IMR-90 (cell line): ENCODE measurements at regions not wholly inside any gene's neighbourhood (a gene's known extent, or its start where the extent isn't known, plus 50 kb on each side); places are given as distances from the start of the nearest gene placed in this dataset.

ENCODE experiments used
- ATAC-seq: fragments of 200-7000 bp; cut with Tn5 transposase; 2 replicates; pipeline ENCODE4 v1.9.1; 2020; ENCODE audit warnings: low read depth, mild to moderate bottlenecking, moderate library complexity
- BruUV-seq: library from RNA; stranded (reverse); fragments of 400-500 nt; replicated peaks from 2 replicates; lab custom pipeline; 2021; lab: Mats Ljungman, UMichigan
- CTCF ChIA-PET: fragments of 300-600 bp; formaldehyde crosslinking; extraction: SDS; loops from one replicate; lab custom pipeline; 2021; ENCODE audit warnings: antibody characterized with exemption; lab: Yijun Ruan, JAX
- POLR2A ChIA-PET: fragments of 300-600 bp; sonication (Branson Sonifier 250); formaldehyde crosslinking; loops from one replicate; lab custom pipeline; 2022; ENCODE audit warnings: antibody characterized with exemption; ENCODE audit not compliant: unreplicated experiment; lab: Charles Lee
- DNase-seq: peaks from one replicate; pipeline ENCODE4 v3.0.0; 2013
- H2AFZ ChIP-seq: replicated peaks from 2 replicates; pipeline ENCODE3; 2013; ENCODE audit warnings: low read length, mild to moderate bottlenecking; ENCODE audit not compliant: poor library complexity
- H2AK5ac ChIP-seq: 2 replicates; pipeline ENCODE4 v1.6.1; 2013; ENCODE audit warnings: low read depth, low read length, inconsistent platforms
- H2AK9ac ChIP-seq: replicated peaks from 2 replicates; pipeline ENCODE3; 2013; ENCODE audit warnings: mild to moderate bottlenecking, low read depth, low read length, moderate library complexity; ENCODE audit not compliant: poor library complexity
- H2BK120ac ChIP-seq: 2 replicates; pipeline ENCODE4 v1.6.1; 2013; ENCODE audit warnings: low read depth, low read length, inconsistent platforms
- H2BK15ac ChIP-seq: 3 replicates; pipeline ENCODE4 v1.6.1; 2013; ENCODE audit warnings: low read depth, low read length, inconsistent platforms
- H2BK20ac ChIP-seq: 2 replicates; pipeline ENCODE4 v1.6.1; 2013; ENCODE audit warnings: low read depth, mild to moderate bottlenecking, inconsistent platforms, low read length, moderate library complexity
- H2BK5ac ChIP-seq: 2 replicates; pipeline ENCODE4 v1.6.1; 2013; ENCODE audit warnings: mild to moderate bottlenecking, low read depth, low read length, inconsistent platforms; ENCODE audit not compliant: poor library complexity, severe bottlenecking
- H3K14ac ChIP-seq: replicated peaks from 2 replicates; pipeline ENCODE4 v1.6.1; 2013; ENCODE audit warnings: low read depth, low read length, inconsistent platforms
- H3K18ac ChIP-seq: 2 replicates; pipeline ENCODE4 v1.6.1; 2013; ENCODE audit warnings: low read depth, low read length, control low read depth
- H3K23ac ChIP-seq: 2 replicates; pipeline ENCODE4 v1.6.1; 2013; ENCODE audit warnings: low read depth, low read length, inconsistent platforms
- H3K27ac ChIP-seq: 2 replicates; pipeline ENCODE4 v1.5.1; 2013; ENCODE audit warnings: mild to moderate bottlenecking, control low read depth, low read length; ENCODE audit not compliant: insufficient read depth
- H3K27me3 ChIP-seq: 2 replicates; pipeline ENCODE4 v1.6.1; 2013; ENCODE audit warnings: low read length; ENCODE audit not compliant: control insufficient read depth, insufficient read depth
- H3K36me3 ChIP-seq: 2 replicates; pipeline ENCODE4 v1.6.1; 2013; ENCODE audit warnings: low read length, mixed read lengths; ENCODE audit not compliant: control insufficient read depth, insufficient read depth
- H3K4ac ChIP-seq: 2 replicates; pipeline ENCODE4 v1.6.1; 2013; ENCODE audit warnings: low read depth, low read length, inconsistent platforms
- H3K4me1 ChIP-seq: 2 replicates; pipeline ENCODE4 v1.6.1; 2013; ENCODE audit warnings: low read length, mixed read lengths; ENCODE audit not compliant: control insufficient read depth, insufficient read depth
- H3K4me2 ChIP-seq: 2 replicates; pipeline ENCODE4 v1.6.1; 2013; ENCODE audit warnings: low read depth, mild to moderate bottlenecking, control low read depth, low read length, moderate library complexity
- H3K4me3 ChIP-seq: 2 replicates; pipeline ENCODE4 v1.5.1; 2013; ENCODE audit warnings: low read depth, mild to moderate bottlenecking, control low read depth, low read length, moderate library complexity; ENCODE audit not compliant: insufficient read depth
- H3K56ac ChIP-seq: 2 replicates; pipeline ENCODE4 v1.6.1; 2013; ENCODE audit warnings: low read length, inconsistent platforms; ENCODE audit not compliant: insufficient read depth; ENCODE audit errors: extremely low read depth
- H3K79me1 ChIP-seq, 2 experiments: 2 replicates each; pipeline ENCODE4 v1.6.1; 2013; ENCODE audit warnings: low read length in 2 of 2, inconsistent platforms in 1 of 2, low read depth in 1 of 2
- H3K9ac ChIP-seq: 2 replicates; pipeline ENCODE4 v1.6.1; 2013; ENCODE audit warnings: low read depth, low read length, control low read depth
- H3K9me1 ChIP-seq: 2 replicates; pipeline ENCODE4 v1.6.1; 2013; ENCODE audit warnings: low read length, inconsistent platforms; ENCODE audit not compliant: insufficient read depth
- H3K9me3 ChIP-seq: 2 replicates; pipeline ENCODE4 v1.6.1; 2013; ENCODE audit warnings: low read length; ENCODE audit not compliant: control insufficient read depth, insufficient read depth
- H4K20me1 ChIP-seq: 2 replicates; pipeline ENCODE4 v1.6.1; 2013; ENCODE audit warnings: low read length, inconsistent platforms; ENCODE audit not compliant: insufficient read depth
- H4K5ac ChIP-seq: 2 replicates; pipeline ENCODE4 v1.6.1; 2013; ENCODE audit warnings: mild to moderate bottlenecking, low read depth, low read length, control low read depth
- H4K8ac ChIP-seq, 2 experiments: 2 replicates each; pipeline ENCODE4 v1.6.1; 2013; ENCODE audit warnings: low read depth in 2 of 2, low read length in 2 of 2, control low read depth in 1 of 2, inconsistent platforms in 1 of 2
- H4K91ac ChIP-seq: 2 replicates; pipeline ENCODE4 v1.6.1; 2013; ENCODE audit warnings: low read depth, low read length, inconsistent platforms; ENCODE audit not compliant: insufficient read depth
- BHLHE40 ChIP-seq: fragments of 150-350 bp; IDR thresholded peaks from 2 replicates; pipeline ENCODE4 v1.6.1; 2016; ENCODE audit warnings: mild to moderate bottlenecking, low read depth, low read length
- CHD1 ChIP-seq: IDR thresholded peaks from 2 replicates; pipeline ENCODE4 v1.6.1; 2012; ENCODE audit warnings: low read depth, low read length, improper control_type of control experiment
- FOS ChIP-seq: fragments of 150-350 bp; IDR thresholded peaks from 2 replicates; pipeline ENCODE4 v1.6.1; 2016; ENCODE audit warnings: low read depth, low read length
- MAZ ChIP-seq: IDR thresholded peaks from 2 replicates; pipeline ENCODE4 v1.6.1; 2012; ENCODE audit warnings: low read depth, mild to moderate bottlenecking, low read length, improper control_type of control experiment, moderate library complexity, borderline replicate concordance
- NFE2L2 ChIP-seq: fragments of 150-350 bp; IDR thresholded peaks from 2 replicates; pipeline ENCODE4 v1.6.1; 2016; ENCODE audit warnings: low read depth, mild to moderate bottlenecking, low read length
- POLR2A ChIP-seq: IDR thresholded peaks from 2 replicates; pipeline ENCODE4 v1.6.1; 2012; ENCODE audit warnings: mild to moderate bottlenecking, low read depth, low read length
- RCOR1 ChIP-seq: IDR thresholded peaks from 2 replicates; pipeline ENCODE4 v1.6.1; 2012; ENCODE audit warnings: mild to moderate bottlenecking, low read length, improper control_type of control experiment; ENCODE audit not compliant: insufficient replicate concordance
- RFX5 ChIP-seq: IDR thresholded peaks from 2 replicates; pipeline ENCODE4 v1.8.0; 2012; ENCODE audit warnings: low read depth, mild to moderate bottlenecking, low read length, moderate library complexity
- WGBS, 2 experiments: methylation state at CpG; one replicate each; pipeline versions ENCODE4 v1.1.5 to v1.1.7; 2013; ENCODE audit warnings: missing lambda C conversion rate in 2 of 2; ENCODE audit not compliant: insufficient read length in 1 of 2; ENCODE audit errors: extremely low coverage in 2 of 2; 5-methylcytosine and 5-hydroxymethylcytosine counted together
- dilution Hi-C: fragments of 300-500 bp; cut with HindIII; formaldehyde crosslinking; loops from one replicate; pipeline ENCODE4 v1.14.3; 2018; ENCODE audit warnings: low sequenced_read_pairs; ENCODE audit not compliant: unreplicated experiment
- in situ Hi-C: fragments of 300-500 bp; cut with MboI; formaldehyde crosslinking; loops from 3 replicates; pipeline ENCODE4 v1.14.3; 2019; ENCODE audit warnings: low sequenced_read_pairs, inconsistent platforms, mixed read lengths
- intact Hi-C: fragments of 100-400 bp; cut with micrococcal nuclease; formaldehyde crosslinking; loops from 2 replicates; pipeline ENCODE4 v1.10.0; 2022
- TF ChIP-seq, protein P1 (sequence below): fragments of 150-350 bp; IDR thresholded peaks from 2 replicates; pipeline ENCODE4 v1.6.1; 2016; ENCODE audit warnings: low read depth, mild to moderate bottlenecking, low read length, moderate library complexity, borderline replicate concordance
- TF ChIP-seq, protein P2 (sequence below): conservative IDR thresholded peaks from 2 replicates; pipeline ENCODE4 v1.5.1; 2012; ENCODE audit warnings: mild to moderate bottlenecking, low read depth, low read length, improper control_type of control experiment

DNA sequence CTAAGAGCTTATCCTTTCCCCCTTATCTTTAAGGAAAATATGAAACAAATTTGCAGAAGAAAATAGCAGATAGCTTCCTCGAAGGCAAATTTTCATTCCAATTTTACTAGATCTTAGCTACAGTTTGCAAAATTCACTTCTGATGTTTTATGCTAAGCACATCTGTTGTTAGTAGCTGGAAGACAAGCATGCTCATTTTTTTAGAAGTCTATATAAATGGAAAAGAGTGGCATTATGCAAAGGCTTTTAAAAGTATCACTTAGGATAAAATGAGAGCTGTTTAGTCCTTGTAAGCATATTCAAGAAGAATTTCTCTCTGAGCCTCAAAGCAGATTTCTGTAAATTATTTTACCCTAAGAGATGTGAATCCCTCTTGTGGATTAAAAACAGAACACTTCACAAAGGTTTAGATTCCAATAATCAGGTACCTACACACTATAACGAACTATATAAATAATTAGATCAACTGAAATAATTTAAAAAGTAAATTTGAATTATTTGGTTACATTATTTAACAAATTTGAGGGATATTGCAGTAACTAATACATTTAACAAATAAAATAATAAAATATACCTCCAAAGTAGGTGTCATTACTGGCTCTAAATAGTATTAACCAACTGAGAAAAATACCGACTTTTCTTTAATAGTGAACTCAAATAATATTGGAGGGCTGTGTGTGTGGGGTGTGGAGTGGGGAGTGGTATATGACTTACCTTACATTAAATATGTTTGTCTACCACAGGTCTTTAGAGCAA, 307.1 kb downstream of the SEMA3D start:
- no peak overlapping the region for H2AK9ac ChIP-seq
- WGBS, 2 experiments: no CpG with 5 or more reads among the region's 3 CpGs
- no peak overlapping the region for H2BK20ac ChIP-seq
- DNase-seq (no peak), ATAC-seq (no peak)
- H3K14ac ChIP-seq: no peak overlapping the region
- no peak overlapping the region for H3K4me3 ChIP-seq
- no peak overlapping the region for H3K27ac ChIP-seq
- H2BK5ac ChIP-seq: no peak overlapping the region
- no peak overlapping the region for H2AFZ ChIP-seq
- H3K36me3 ChIP-seq: no peaks in the 10 kb centered on the region
- TF ChIP-seq FOS: no peak
- no peak for TF ChIP-seq NFE2L2
- no peak for TF ChIP-seq POLR2A
- TF ChIP-seq, protein P1, sequence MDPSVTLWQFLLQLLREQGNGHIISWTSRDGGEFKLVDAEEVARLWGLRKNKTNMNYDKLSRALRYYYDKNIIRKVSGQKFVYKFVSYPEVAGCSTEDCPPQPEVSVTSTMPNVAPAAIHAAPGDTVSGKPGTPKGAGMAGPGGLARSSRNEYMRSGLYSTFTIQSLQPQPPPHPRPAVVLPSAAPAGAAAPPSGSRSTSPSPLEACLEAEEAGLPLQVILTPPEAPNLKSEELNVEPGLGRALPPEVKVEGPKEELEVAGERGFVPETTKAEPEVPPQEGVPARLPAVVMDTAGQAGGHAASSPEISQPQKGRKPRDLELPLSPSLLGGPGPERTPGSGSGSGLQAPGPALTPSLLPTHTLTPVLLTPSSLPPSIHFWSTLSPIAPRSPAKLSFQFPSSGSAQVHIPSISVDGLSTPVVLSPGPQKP: no peak
- TF ChIP-seq RCOR1: no peak
- no peak for TF ChIP-seq MAZ
- TF ChIP-seq, protein P2, sequence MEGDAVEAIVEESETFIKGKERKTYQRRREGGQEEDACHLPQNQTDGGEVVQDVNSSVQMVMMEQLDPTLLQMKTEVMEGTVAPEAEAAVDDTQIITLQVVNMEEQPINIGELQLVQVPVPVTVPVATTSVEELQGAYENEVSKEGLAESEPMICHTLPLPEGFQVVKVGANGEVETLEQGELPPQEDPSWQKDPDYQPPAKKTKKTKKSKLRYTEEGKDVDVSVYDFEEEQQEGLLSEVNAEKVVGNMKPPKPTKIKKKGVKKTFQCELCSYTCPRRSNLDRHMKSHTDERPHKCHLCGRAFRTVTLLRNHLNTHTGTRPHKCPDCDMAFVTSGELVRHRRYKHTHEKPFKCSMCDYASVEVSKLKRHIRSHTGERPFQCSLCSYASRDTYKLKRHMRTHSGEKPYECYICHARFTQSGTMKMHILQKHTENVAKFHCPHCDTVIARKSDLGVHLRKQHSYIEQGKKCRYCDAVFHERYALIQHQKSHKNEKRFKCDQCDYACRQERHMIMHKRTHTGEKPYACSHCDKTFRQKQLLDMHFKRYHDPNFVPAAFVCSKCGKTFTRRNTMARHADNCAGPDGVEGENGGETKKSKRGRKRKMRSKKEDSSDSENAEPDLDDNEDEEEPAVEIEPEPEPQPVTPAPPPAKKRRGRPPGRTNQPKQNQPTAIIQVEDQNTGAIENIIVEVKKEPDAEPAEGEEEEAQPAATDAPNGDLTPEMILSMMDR: no peak
- TF ChIP-seq BHLHE40: no peak
- no peak for TF ChIP-seq CHD1
- TF ChIP-seq RFX5: no peak
- ChIA-PET CTCF (no interaction called here), POLR2A (no interaction called here)
- H3K18ac ChIP-seq: no peak overlapping the region
- H3K27me3 ChIP-seq: no peaks in the 10 kb centered on the region
- H3K4me1 ChIP-seq: no peaks in the 10 kb centered on the region
- no peaks in the 10 kb centered on the region for H3K79me1 ChIP-seq
- no peak overlapping the region for H3K9ac ChIP-seq
- no peak overlapping the region for H2BK15ac ChIP-seq
- no peaks in the 10 kb centered on the region for H3K9me3 ChIP-seq
- H4K91ac ChIP-seq: no peak overlapping the region
- H3K23ac ChIP-seq: no peak overlapping the region
- no peak overlapping the region for H2AK5ac ChIP-seq
- intact Hi-C loops (no loop called here), dilution Hi-C loops (no loop called here), in situ Hi-C loops (no loop called here)
- no peaks in the 10 kb centered on the region for H4K20me1 ChIP-seq
- no TSS peak for BruUV-seq
- no peak overlapping the region for H2BK120ac ChIP-seq
- H3K4ac ChIP-seq: no peak overlapping the region
- no peak overlapping the region for H4K5ac ChIP-seq
- H3K9me1 ChIP-seq: no peaks in the 10 kb centered on the region
- no peak overlapping the region for H3K56ac ChIP-seq
- H4K8ac ChIP-seq: no peak overlapping the region
- no peak overlapping the region for H3K4me2 ChIP-seq
